22Rv1 (cell line): ENCODE measurements at regions not wholly inside any gene's neighbourhood (a gene's known extent, or its start where the extent isn't known, plus 50 kb on each side); places are given as distances from the start of the nearest gene placed in this dataset.
"Not testable (repeated sequence)": the region's sequence is repeated elsewhere in the genome, so short reads cannot be mapped to it uniquely, and the experiment has no call there.

Source experiments
- H3K27ac ChIP-seq: fragments of 450-650 bp; 2 replicates; pipeline ENCODE4 v1.5.1; 2017
- CTCF ChIP-seq: fragments of 450-650 bp; IDR thresholded peaks from 2 replicates; pipeline ENCODE4 v1.5.1; 2017; ENCODE audit warnings: mild to moderate bottlenecking
- ZFX ChIP-seq: fragments of 450-650 bp; IDR thresholded peaks from 2 replicates; pipeline ENCODE4 v1.6.1; 2017; ENCODE audit warnings: antibody characterized with exemption, borderline replicate concordance

DNA sequence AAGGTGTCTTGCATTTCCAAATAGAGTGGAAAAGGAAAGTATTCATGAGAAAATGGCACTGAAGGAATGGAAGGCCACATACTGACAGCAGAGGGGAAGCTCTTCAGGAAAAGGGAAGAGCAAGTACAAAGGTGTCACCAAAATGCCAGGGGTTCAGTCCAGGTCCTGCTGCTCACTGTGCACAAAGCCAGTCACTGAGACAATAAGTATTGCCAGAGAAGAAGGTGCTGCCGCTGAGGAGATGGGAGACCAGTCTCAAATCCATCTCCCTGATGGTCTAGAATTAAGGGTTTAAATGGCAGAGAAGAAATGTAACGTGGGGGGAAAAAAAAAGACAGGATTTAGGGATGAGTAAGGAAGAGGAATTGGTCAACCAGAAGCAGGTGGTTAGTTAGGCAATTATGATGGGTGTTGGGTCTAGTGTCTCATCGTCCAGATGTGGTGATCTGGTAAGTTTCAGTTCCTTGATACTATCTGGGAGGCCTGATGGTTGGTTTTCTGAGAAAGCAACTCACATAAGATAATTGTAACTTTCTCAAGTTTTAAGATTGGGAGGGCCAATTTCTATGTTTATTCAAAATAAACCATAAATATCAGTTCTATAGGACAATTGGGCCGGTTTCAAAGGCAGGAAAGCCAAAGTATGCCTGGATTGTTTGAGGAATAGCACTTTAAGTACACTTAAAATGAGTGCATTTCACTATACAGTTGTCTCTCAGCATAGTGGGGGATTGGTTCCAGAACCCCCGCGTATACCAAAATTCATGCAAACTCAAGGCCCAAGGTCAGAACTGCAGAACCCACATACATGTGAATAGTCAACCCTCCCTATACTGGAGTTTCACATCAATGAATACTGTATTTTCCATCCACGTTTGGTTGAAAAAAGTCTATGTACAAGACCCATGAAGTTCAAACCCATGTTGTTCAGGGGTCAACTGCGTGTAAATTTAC is 109.1 kb upstream of the DNAJC10 start:
- TF ChIP-seq ZFX (no peak), CTCF (no peak)
- no peak overlapping the region for H3K27ac ChIP-seq

DNA sequence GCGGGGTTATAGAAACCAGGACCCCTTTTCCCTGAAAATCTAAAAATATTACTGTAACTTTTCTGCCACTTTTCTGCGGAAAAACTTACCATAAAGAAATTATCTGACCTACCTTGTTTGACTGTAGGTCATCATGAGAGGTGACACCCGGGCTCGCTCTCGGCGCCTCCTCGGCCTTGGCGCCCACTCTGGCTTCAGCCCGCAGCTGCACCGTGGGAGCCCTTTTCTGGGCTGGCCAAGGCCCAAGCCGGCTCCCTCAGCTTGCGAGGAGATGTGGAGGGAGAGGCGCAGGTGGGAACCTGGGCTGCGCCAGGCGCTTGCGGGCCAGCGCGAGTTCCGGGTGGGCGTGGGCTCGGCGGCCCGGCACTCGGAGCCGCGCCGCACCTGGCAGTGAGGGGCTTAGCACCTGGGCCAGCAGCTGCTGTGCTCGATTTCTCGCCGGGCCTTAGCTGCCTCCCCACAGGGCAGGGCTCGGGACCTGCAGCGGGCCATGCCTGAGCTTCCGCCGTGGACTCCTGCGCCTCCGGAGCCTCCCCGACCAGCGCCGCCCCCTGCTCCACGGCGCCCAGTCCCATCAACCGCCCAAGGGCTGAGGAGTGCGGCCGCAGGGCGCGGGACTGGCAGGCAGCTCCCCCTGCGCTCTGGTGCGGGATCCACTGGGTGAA is 107.7 kb upstream of the DNAJC10 start:
- TF ChIP-seq CTCF (no peak), ZFX (no peak)
- no peak overlapping the region for H3K27ac ChIP-seq

GRCh38 chr2:182609005-182609404 is 107.1 kb upstream of the DNAJC10 start:
- not testable (repeated sequence) for H3K27ac ChIP-seq

- no peak overlapping the region for H3K27ac ChIP-seq
- TF ChIP-seq CTCF (no peak), ZFX (no peak)
Measured at GRCh38 chr2:182610231-182610630, 105.8 kb upstream of the DNAJC10 start.

GRCh38 chr2:182611009-182611408 is 105.0 kb upstream of the DNAJC10 start:
- no peak overlapping the region for H3K27ac ChIP-seq
- no peak for TF ChIP-seq ZFX
- TF ChIP-seq CTCF: no peak

DNA sequence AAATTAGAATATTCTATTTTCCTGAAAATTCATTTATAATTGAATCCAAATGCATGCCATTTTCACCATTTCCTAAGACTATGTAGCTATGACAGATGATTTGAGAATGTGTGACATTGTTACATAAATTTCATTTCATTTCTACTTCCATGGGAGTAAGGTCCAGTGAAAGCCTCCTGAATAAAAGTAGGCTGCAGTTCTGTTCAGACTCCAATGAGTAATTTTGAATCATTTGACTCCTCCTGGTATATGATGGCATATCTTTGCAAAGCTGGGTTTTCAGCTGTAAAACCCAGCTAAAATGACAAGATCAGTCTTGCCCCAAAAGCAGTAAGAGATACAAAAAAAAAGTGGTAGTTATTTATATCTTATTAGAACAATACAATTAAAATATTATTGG is 101.0 kb upstream of the DNAJC10 start:
- TF ChIP-seq ZFX (no peak), CTCF (no peak)
- no peak overlapping the region for H3K27ac ChIP-seq

- H3K27ac ChIP-seq: no peak overlapping the region
- TF ChIP-seq ZFX (no peak), CTCF (no peak)
Measured at GRCh38 chr2:182616471-182617393, 99.3 kb upstream of the DNAJC10 start.
